ENCODE measurements at regions not wholly inside any gene's neighbourhood (a gene's known extent, or its start where the extent isn't known, plus 50 kb on each side); places are given as distances from the start of the nearest gene placed in this dataset.

GRCh38 chr21:35791541-35792325 lies 268.6 kb downstream of the SETD4 start:
- no peaks in the 10 kb centered on the region for H3K36me3 ChIP-seq
- ATAC-seq (ENCODE audit: low FRiP score in 2 of 2) (no peak), DNase-seq (no peak)
- peaks cover 0 to 3% (median 0%) of the 10 kb centered on the region in 4 donors for H3K9me3 ChIP-seq
- no peak overlapping the region for H3K4me3 ChIP-seq
- WGBS, 2 donors = 87 to 88% methylated on average over 10 of the region's 10 CpGs
- no peaks in the 10 kb centered on the region for H3K4me1 ChIP-seq
- no peaks in the 10 kb centered on the region for H3K27me3 ChIP-seq
- H3K27ac ChIP-seq = no peak overlapping the region
- TF ChIP-seq POLR2AphosphoS5 (IDR thresholded peaks at IDR 0.05) (no peak), EP300 (IDR thresholded peaks at IDR 0.05) (no peak), POLR2A (IDR thresholded peaks at IDR 0.05) (no peak), CTCF (IDR thresholded peaks at IDR 0.05) (no peak)

GRCh38 chr21:35783721-35784120 lies 276.6 kb downstream of the SETD4 start:
- Histone ChIP-seq H3K9me3 (no peaks in the 10 kb centered on the region), H3K4me1 (no peaks in the 10 kb centered on the region), H3K27me3 (no peaks in the 10 kb centered on the region), H3K4me3 (no peak overlapping the region), H3K36me3 (no peaks in the 10 kb centered on the region), H3K27ac (no peak overlapping the region)
- ATAC-seq (ENCODE audit: low FRiP score in 2 of 2) = no peak
- no peak for DNase-seq
- TF ChIP-seq CTCF (IDR thresholded peaks at IDR 0.05) (no peak), POLR2AphosphoS5 (IDR thresholded peaks at IDR 0.05) (no peak), POLR2A (IDR thresholded peaks at IDR 0.05) (no peak), EP300 (IDR thresholded peaks at IDR 0.05) (no peak)

GRCh38 chr21:35782667-35783066 lies 277.7 kb downstream of the SETD4 start:
- DNase-seq = no peak
- Histone ChIP-seq H3K36me3 (no peaks in the 10 kb centered on the region), H3K27ac (no peak overlapping the region), H3K4me1 (no peaks in the 10 kb centered on the region), H3K9me3 (no peaks in the 10 kb centered on the region), H3K27me3 (no peaks in the 10 kb centered on the region), H3K4me3 (no peak overlapping the region)
- ATAC-seq (ENCODE audit: low FRiP score in 2 of 2) = no peak
- no peak for TF ChIP-seq CTCF (IDR thresholded peaks at IDR 0.05)
- no peak for TF ChIP-seq POLR2AphosphoS5 (IDR thresholded peaks at IDR 0.05)
- no peak for TF ChIP-seq POLR2A (IDR thresholded peaks at IDR 0.05)
- no peak for TF ChIP-seq EP300 (IDR thresholded peaks at IDR 0.05)

GRCh38 chr21:35780983-35781382 lies 279.3 kb downstream of the SETD4 start:
- TF ChIP-seq EP300 (IDR thresholded peaks at IDR 0.05) (no peak), POLR2AphosphoS5 (IDR thresholded peaks at IDR 0.05) (no peak), POLR2A (IDR thresholded peaks at IDR 0.05) (no peak), CTCF (IDR thresholded peaks at IDR 0.05) (no peak)
- WGBS, 2 donors = 84% methylated on average over 4 of the region's 4 CpGs
- H3K36me3 ChIP-seq = no peaks in the 10 kb centered on the region
- H3K27ac ChIP-seq = no peak overlapping the region
- ATAC-seq (ENCODE audit: low FRiP score in 2 of 2) = no peak
- no peaks in the 10 kb centered on the region for H3K27me3 ChIP-seq
- no peaks in the 10 kb centered on the region for H3K4me1 ChIP-seq
- H3K4me3 ChIP-seq = no peak overlapping the region
- no peaks in the 10 kb centered on the region for H3K9me3 ChIP-seq
- DNase-seq = no peak

Data from upper lobe of left lung (tissue), 6 donors.